Head of caudate nucleus (tissue), 42 donors: ENCODE measurements at regions not wholly inside any gene's neighbourhood (a gene's known extent, or its start where the extent isn't known, plus 50 kb on each side); places are given as distances from the start of the nearest gene placed in this dataset.
A peak's percentile ranks its signal among the peaks of the same experiment; 100 is the strongest.

Source experiments
- DNase-seq, 42 donors: peaks; one replicate each; pipeline versions ENCODE4 v3.0.0 to v3.0.0-alpha.2; 2020 to 2021; ENCODE audit warnings: mixed read lengths in 7 of 42
- intact Hi-C: fragments of 100-400 bp; cut with DNase I; formaldehyde crosslinking; loops from one replicate; pipeline ENCODE4 v1.15.0; 2022

DNA sequence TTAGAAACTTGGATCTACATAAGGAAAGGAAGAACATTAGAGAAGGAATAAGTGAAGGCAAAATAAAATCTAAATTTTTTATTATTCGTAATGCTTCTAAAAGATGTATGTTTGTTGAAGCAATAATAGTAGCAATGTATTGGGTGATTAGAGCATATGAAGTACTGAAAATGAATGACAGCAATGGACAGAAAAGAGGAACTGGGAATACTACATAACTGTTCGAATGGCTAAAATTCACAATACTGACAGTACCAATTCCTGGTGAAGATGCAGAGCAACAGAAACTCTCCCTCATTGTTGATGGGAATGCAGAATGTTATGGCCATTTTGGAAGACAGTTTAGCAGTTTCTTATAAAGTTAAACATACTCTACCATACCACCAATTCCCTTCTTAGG is 177.3 kb upstream of the SPEF2 start:
- intact Hi-C loops: no loop called here
- no peak for DNase-seq

DNA sequence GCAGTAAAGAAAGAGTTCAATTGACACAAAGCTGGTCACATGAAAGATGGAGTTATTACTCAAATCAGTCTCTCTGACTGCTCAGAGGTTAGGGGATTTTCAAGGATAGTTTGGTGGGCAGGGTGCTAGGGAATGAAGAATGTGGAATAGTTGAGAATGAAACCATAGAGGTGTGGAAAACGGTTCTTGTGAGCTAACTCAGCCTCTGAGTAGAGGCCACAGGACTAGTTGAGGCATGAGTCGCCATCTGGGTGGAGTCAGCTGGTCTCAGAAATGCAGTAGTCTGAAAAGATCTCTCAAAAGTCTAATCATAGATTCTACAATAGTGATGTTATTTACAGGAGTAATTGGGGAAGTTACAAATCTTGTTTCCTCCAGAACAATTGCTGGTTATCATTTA is 178.9 kb upstream of the SPEF2 start:
- intact Hi-C loops: no loop called here

GRCh38 chr5:35438288-35438687 is 179.4 kb upstream of the SPEF2 start:
- intact Hi-C loops: no loop called here
- no peak for DNase-seq

More for the DNA sequence above, 178.9 kb upstream of the SPEF2 start:
- no peak for DNase-seq

- intact Hi-C loops: no loop called here
- peak in 15 of 42 donors; percentile 3 to 50 (median 20) for DNase-seq
Observed at GRCh38 chr5:35436400-35437057, 181.1 kb upstream of the SPEF2 start.

DNA sequence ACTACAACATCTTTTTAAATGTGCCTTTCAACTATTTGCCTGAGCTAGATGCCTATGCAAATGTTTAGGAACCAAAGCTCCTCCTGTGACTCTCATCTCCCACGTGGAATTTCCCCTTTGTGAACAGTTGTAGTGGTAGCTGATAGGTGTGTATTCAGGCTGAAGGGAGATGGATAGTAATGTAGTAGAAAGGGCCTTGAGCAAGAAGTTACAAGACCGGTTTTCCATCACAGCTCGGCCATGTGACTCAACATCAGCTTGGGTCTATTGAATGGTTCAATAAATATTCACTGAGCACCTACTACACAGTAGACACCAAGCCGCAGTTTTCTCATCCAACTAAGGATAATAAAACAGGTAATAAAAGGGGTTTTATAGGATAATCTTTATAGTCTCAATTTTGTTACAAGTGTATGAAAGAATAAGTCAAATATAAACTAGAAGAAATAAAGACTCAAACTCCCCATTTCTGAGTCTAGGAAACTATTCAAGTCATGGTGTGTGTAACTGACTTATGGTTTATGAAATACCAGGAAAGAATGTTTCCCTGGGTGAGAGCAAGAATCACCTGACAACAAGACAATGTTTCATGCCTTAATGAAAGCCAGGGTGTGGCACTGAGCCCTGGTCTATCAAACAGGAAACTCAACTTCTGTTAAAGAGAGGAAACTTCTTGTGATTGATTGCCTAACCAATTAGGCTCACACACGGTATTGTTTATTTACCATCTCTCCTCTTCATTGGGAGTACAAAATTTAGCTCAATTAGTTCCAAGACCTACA is 187.1 kb upstream of the SPEF2 start:
- intact Hi-C loops: no loop called here
- no peak for DNase-seq

DNA sequence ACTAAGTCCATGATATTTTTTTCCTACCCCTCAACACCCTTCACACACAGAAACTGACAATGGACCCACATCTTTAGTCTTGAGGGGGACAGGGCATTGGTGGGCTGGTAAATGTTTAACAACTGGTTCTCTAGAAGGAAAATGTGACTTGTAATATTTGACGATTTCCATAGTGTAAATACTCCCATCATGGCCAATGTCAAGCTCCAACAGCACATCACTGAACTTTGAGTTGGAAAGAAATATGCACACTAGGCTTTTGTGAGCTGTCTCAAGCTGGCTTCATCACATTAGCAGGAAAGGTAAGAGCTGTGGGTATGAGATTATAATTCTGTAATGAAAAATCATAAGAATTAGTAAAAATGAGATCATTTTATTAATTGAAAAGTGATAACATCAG is 189.9 kb upstream of the PRLR start:
- intact Hi-C loops: no loop called here
- DNase-seq: no peak

DNA sequence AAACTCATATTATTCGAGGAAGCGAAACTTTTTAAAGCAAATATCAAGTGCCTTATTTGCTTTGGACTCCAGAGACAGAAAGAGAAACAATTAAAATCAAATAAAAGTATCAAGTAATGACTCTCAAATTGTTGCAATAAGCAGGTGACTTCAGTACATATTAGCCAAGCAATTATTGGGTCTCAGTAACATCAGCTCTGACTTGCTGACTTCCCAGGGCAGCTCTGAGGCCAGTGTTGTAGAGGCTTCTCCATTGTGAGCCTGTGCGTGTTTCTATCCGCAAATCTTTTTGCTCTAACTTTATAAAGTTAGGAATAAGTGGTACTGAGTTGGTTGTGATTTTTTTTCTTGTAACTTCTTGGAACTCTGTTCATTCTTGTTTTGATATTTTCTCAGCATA is 186.8 kb upstream of the PRLR start:
- intact Hi-C loops: no loop called here
- no peak for DNase-seq

DNA sequence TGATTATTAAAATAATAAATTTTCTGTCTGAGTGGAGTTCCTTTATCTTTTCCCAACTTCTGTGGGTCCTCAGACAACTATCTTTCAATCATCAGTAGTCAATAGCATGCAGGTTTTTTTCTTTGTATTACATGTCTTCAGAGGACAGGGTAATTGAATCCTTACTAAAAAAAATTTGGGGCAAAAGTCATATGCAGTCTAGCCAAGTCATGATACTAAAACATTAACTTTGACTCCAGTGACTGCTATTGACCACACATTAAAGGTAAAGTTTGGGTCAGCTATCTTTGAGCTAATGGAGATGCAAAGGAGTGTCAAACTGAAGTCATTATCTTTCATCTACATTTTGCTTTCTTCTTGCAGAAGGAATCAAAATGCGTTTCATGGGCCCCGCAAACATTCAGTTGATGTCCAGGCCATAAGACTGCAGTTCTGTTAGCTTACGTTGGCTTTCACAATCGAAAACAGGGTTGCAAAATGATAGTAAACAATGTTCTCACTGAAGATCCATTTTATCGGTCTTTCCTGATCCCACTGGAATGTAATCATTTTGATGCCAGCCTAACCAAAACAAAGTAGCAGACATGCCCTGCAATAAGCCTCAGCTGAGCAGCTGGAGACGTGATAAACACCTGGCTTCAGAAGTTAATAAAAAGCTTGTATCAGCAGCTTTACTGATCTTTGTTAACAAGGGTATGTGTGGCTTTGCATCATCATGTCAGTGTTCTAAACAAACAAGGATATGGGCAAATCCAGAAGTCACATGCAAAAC is 186.1 kb upstream of the PRLR start:
- no peak for DNase-seq
- intact Hi-C loops: no loop called here

DNA sequence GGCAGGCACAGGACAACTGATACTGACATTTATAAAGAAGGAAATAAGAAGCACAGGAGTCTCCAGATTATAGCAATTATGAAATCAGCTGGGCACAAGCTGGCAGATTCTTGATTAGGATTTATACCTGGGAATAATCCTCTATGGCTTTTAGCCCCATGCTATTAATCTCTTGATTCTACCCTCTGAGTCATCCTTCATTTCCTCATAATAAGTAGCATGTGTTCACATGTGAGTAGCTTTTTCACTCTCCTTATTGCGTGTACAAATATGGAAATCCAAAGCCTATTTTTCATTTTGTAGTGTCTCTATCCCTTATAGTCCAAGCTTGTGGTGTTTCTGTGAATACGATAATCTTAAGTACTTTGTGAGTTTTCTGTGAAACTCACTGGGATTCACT is 185.0 kb upstream of the PRLR start:
- DNase-seq: no peak
- intact Hi-C loops: no loop called here

- intact Hi-C loops: no loop called here
- DNase-seq: no peak
Observed at GRCh38 chr5:35409361-35409760, 179.1 kb upstream of the PRLR start.

DNA sequence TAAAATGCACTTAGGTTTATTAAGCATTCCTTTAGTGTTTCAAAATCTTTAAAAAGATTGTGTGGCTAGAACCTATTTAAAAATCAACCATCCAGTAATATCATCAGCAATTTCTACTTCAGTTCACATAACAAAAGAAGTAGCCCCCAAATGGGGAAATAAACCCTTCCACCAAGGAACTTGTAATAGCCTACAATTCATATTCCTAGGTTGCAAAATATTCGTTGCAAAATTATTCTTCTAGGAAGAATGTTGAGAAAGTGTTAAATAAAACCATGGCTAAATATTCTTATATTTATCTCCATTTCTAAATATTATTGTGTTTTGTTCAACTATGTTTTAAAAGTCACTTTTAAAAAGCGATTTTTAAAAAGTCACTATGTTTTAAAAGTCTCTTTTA is 177.9 kb upstream of the PRLR start:
- intact Hi-C loops: no loop called here
- DNase-seq: no peak

GRCh38 chr5:35407697-35408096 is 177.4 kb upstream of the PRLR start:
- intact Hi-C loops: no loop called here
- no peak for DNase-seq

- DNase-seq: no peak
- intact Hi-C loops: no loop called here
Observed at GRCh38 chr5:35405938-35406337, 175.7 kb upstream of the PRLR start.

GRCh38 chr5:35404701-35405100 is 174.4 kb upstream of the PRLR start:
- intact Hi-C loops: no loop called here
- DNase-seq: no peak

- intact Hi-C loops: no loop called here
- no peak for DNase-seq
Observed at GRCh38 chr5:35393901-35394300, 163.6 kb upstream of the PRLR start.

DNA sequence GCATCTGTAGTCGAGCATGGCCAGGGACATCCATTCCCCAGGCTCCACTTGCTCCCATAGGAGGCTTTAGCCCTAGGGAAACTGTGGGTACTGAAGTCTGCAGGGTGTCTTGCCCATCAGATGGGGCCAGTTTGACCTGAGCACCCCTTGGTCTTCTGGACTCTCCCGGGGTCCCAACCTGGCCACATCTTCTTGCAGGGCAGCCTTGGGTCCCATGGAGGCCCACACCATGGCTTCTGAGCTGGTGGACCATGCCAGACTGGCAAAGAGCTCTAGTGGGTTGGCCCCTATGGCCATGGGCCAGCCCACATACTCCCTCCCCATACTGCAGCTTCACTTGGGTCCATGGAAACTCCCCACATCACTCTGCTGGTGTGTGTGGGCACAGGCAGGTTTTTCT is 154.4 kb upstream of the PRLR start:
- DNase-seq: no peak
- intact Hi-C loops: no loop called here

DNA sequence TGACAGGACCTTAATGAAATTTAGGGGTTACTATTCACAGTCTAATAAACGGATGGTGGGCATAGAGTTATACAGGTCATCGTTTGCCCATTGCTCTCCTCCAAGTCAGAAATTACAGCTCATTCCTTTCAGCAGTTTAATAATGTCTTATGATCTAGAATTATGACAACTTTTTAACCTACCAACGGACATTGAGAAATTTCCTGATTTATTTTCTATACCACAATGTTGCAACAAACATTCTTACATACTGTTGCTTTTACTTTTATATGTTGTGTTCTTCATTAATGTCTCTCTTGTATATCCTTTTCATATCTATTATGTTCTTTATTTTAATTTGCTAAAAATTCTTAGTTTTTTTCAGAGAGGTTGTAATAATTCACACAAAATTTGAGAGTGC is 152.8 kb upstream of the PRLR start:
- intact Hi-C loops: no loop called here
- DNase-seq: no peak

- DNase-seq: no peak
- intact Hi-C loops: no loop called here
Observed at GRCh38 chr5:35377653-35378052, 147.4 kb upstream of the PRLR start.

DNA sequence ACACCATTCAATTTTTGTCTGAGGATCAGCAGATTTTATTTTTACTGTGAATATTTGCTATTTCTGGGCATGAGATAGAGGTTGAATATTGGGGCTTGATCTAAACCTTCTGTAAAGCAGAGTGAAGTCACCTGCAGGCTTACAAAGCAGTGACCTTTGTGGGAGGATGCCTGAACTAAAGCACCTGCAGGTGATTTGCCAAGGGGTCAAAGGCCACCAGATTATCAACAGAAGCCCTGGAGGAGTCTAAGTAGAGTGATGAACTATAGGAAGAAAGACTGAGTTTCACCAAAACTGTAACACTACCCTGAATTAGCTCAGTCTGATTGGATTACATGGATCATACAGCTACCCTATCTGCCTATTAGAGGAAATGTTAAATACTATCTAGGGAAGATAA is 144.3 kb upstream of the PRLR start:
- DNase-seq: no peak
- intact Hi-C loops: no loop called here

DNA sequence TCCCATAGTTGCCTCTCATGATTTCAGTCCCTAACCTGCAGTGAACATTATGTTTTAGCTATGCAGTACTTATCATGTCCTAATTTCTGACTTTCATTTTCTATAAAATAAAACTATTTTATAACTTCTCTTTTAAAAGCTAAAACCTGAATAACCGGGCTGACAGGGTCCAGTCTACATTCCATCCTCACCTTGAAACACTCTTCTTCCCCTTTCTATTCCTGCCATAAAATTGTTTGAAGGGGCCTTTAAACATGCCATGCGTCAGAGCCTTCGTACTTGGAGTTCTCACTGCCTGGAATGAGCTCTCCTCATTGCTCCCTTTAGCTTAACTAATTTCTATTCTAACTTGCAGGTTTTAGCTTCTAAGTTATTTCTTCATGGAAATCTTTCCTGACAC is 143.0 kb upstream of the PRLR start:
- intact Hi-C loops: no loop called here
- DNase-seq: no peak
